Upper lobe of left lung (tissue), 6 donors: ENCODE measurements at regions not wholly inside any gene's neighbourhood (a gene's known extent, or its start where the extent isn't known, plus 50 kb on each side); places are given as distances from the start of the nearest gene placed in this dataset.

Source experiments
- ATAC-seq, 2 donors: fragments of 200-7000 bp; cut with Tn5 transposase; one replicate each; pipeline ENCODE4 v1.9.1; 2022; ENCODE audit warnings: mild to moderate bottlenecking in 2 of 2, moderate library complexity in 2 of 2; ENCODE audit not compliant: low FRiP score in 2 of 2
- DNase-seq, 2 donors: peaks; one replicate each; pipeline ENCODE4 v3.0.0-alpha.2; 2019 to 2020
- H3K27ac ChIP-seq, 4 donors: fragments of 200-600 bp; sonication (generic); one replicate each; pipeline ENCODE4 v1.5.1; 2016 to 2019
- H3K27me3 ChIP-seq, 4 donors: fragments of 200-600 bp; sonication (generic); one replicate each; pipeline ENCODE4 v1.5.1; 2017 to 2019
- H3K36me3 ChIP-seq, 4 donors: fragments of 200-600 bp; sonication (generic); one replicate each; pipeline ENCODE4 v1.5.1; 2016 to 2019
- H3K4me1 ChIP-seq, 4 donors: fragments of 200-600 bp; sonication (generic); one replicate each; pipeline ENCODE4 v1.5.1; 2018 to 2019
- H3K4me3 ChIP-seq, 4 donors: fragments of 200-600 bp; sonication (generic); one replicate each; pipeline ENCODE4 v1.5.1; 2017 to 2019; ENCODE audit warnings: mild to moderate bottlenecking in 2 of 4, moderate library complexity in 1 of 4
- H3K9me3 ChIP-seq, 4 donors: fragments of 200-600 bp; sonication (generic); one replicate each; pipeline ENCODE4 v1.5.1; 2018 to 2019
- CTCF ChIP-seq, 6 experiments: fragments of 450-650 bp in 4 of 6; fragments of 200-600 bp in 2 of 6; sonication (generic) in 2 of 6; IDR thresholded peaks; one replicate each; pipeline ENCODE4 v1.5.1; 2016 to 2019; ENCODE audit warnings: antibody characterized with exemption in 6 of 6
- EP300 ChIP-seq, 4 donors: sonication (generic); formaldehyde crosslinking; IDR thresholded peaks; one replicate each; pipeline ENCODE4 v1.5.1; 2017; ENCODE audit warnings: antibody characterized with exemption in 4 of 4, control low read depth in 2 of 4
- POLR2A ChIP-seq, 4 donors: fragments of 450-650 bp; IDR thresholded peaks; one replicate each; pipeline ENCODE4 v1.5.1; 2016 to 2017; ENCODE audit warnings: antibody characterized with exemption in 4 of 4, mild to moderate bottlenecking in 2 of 4
- POLR2AphosphoS5 ChIP-seq, 2 donors: sonication (generic); formaldehyde crosslinking; IDR thresholded peaks; one replicate each; pipeline ENCODE4 v1.5.1; 2017; ENCODE audit warnings: antibody characterized with exemption in 2 of 2
- WGBS, 2 donors: methylation state at CpG; one replicate each; pipeline ENCODE4 v1.1.5; 2017 to 2018; 5-methylcytosine and 5-hydroxymethylcytosine counted together
- donor health status: DM: no; HTN: no; CAD: no; lungs with moderate emphysema.
- donor health status: DM: no; HTN: yes; CAD: no; lungs with severe emphysema.

- WGBS, 2 donors, result 72 to 86% methylated on average over 10 of the region's 10 CpGs
- Histone ChIP-seq H3K4me1 (peaks cover 0 to 20% (median 10%) of the 10 kb centered on the region in 4 donors), H3K27me3 (no peaks in the 10 kb centered on the region), H3K4me3 (no peak overlapping the region), H3K9me3 (no peaks in the 10 kb centered on the region), H3K27ac (peak overlapping the region in 1 of 4 donors; percentile 37), H3K36me3 (no peaks in the 10 kb centered on the region)
- TF ChIP-seq POLR2AphosphoS5 (IDR thresholded peaks at IDR 0.05) (no peak), POLR2A (IDR thresholded peaks at IDR 0.05) (no peak), EP300 (IDR thresholded peaks at IDR 0.05) (no peak), CTCF (IDR thresholded peaks at IDR 0.05) (no peak)
- ATAC-seq (no peak), DNase-seq (no peak)
These were observed 109.0 kb upstream of the KLF6 start for GRCh38 chr10:3893901-3894563.

- H3K27ac ChIP-seq, result peak overlapping the region in 1 of 4 donors; percentile 44
- ATAC-seq (no peak), DNase-seq (no peak)
These were observed 107.7 kb upstream of the KLF6 start for GRCh38 chr10:3892440-3893425.

GRCh38 chr10:3891396-3891795, 106.4 kb upstream of the KLF6 start:
- Histone ChIP-seq H3K4me1 (peaks cover 9 to 36% (median 21%) of the 10 kb centered on the region in 4 donors), H3K4me3 (no peak overlapping the region), H3K9me3 (no peaks in the 10 kb centered on the region), H3K36me3 (no peaks in the 10 kb centered on the region), H3K27me3 (no peaks in the 10 kb centered on the region), H3K27ac (no peak overlapping the region)
- ATAC-seq, result no peak
- TF ChIP-seq POLR2AphosphoS5 (IDR thresholded peaks at IDR 0.05), result no peak
- no peak for DNase-seq
- WGBS, 2 donors, result 88% methylated on average over 3 of the region's 3 CpGs

More at GRCh38 chr10:3892440-3893425, 107.7 kb upstream of the KLF6 start:
- H3K9me3 ChIP-seq, result no peaks in the 10 kb centered on the region
- no peak for TF ChIP-seq CTCF (IDR thresholded peaks at IDR 0.05)
- no peak for TF ChIP-seq EP300 (IDR thresholded peaks at IDR 0.05)
- no peak for TF ChIP-seq POLR2A (IDR thresholded peaks at IDR 0.05)
- no peak for TF ChIP-seq POLR2AphosphoS5 (IDR thresholded peaks at IDR 0.05)
- H3K27me3 ChIP-seq, result no peaks in the 10 kb centered on the region
- no peaks in the 10 kb centered on the region for H3K36me3 ChIP-seq
- no peak overlapping the region for H3K4me3 ChIP-seq
- 62 to 75% methylated on average over 9 of the region's 9 CpGs for WGBS, 2 donors
- peaks cover 1 to 24% (median 12%) of the 10 kb centered on the region in 4 donors for H3K4me1 ChIP-seq

- H3K4me1 ChIP-seq, result peaks cover 9 to 37% (median 22%) of the 10 kb centered on the region in 4 donors
- no peak overlapping the region for H3K27ac ChIP-seq
- TF ChIP-seq EP300 (IDR thresholded peaks at IDR 0.05) (no peak), POLR2AphosphoS5 (IDR thresholded peaks at IDR 0.05) (no peak), CTCF (IDR thresholded peaks at IDR 0.05) (no peak), POLR2A (IDR thresholded peaks at IDR 0.05) (no peak)
- DNase-seq (no peak), ATAC-seq (no peak)
- no peaks in the 10 kb centered on the region for H3K36me3 ChIP-seq
- no peak overlapping the region for H3K4me3 ChIP-seq
- no peaks in the 10 kb centered on the region for H3K9me3 ChIP-seq
- 94 to 95% methylated on average over 14 of the region's 14 CpGs for WGBS, 2 donors
- no peaks in the 10 kb centered on the region for H3K27me3 ChIP-seq
These were observed 105.8 kb upstream of the KLF6 start for GRCh38 chr10:3890602-3891352.
